ENCODE measurements at regions not wholly inside any gene's neighbourhood (a gene's known extent, or its start where the extent isn't known, plus 50 kb on each side); places are given as distances from the start of the nearest gene placed in this dataset.

GRCh38 chr4:83213640-83214039 is 71.0 kb downstream of the COQ2 start:
- Histone ChIP-seq H3K9ac (ENCODE audit: low read length) (no peak overlapping the region), H3K4me3 (ENCODE audit: low read length) (no peak overlapping the region), H3K27ac (ENCODE audit: low read length) (no peak overlapping the region)

DNA sequence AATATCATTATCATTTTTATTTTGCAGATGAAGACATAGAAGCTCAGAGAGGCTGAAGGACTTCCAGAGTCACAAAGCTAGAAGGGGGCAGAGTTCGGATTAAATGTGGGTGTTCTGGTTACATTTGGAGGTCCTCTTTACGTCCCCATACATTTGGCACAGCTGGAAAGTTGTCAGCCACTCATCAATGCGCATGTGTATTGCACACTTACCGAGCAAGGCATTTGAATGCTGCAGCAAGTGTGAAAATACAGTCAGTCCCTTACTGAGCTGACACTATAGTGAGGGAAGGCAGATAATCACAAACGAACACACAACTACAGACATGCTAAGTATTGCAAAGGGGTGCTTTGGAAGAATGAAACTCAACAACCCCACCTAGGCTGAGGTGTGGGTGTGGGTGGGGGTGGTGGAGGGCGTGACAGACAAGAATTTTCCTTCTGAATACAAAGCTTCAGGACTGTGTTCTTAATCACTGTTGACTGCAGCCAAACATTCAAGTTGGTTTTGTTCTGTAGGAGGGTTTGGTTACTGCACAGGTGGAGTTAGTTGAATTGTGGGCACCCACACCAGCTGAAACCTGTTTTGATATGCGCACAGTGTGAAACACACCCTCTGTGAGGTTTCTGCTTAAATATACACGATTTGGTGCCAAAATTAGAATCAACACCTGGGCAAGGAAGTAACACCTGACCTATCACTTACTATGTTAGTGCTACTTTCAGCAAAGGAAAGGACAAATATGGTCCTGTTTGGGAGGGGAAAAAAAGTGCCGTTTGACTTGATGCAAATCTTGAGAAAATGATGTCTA is 72.4 kb downstream of the COQ2 start:
- Histone ChIP-seq H3K9me3 (ENCODE audit: control insufficient read depth, low read depth, low read length) (no peaks in the 10 kb centered on the region), H3K4me1 (ENCODE audit: control insufficient read depth, low read depth, low read length) (peaks cover 9% of the 10 kb centered on the region), H3K36me3 (ENCODE audit: control insufficient read depth, low read depth, low read length) (no peaks in the 10 kb centered on the region), H3K9ac (ENCODE audit: low read length) (no peak overlapping the region), H3K27ac (ENCODE audit: low read length) (no peak overlapping the region), H3K27me3 (ENCODE audit: control insufficient read depth, insufficient read depth, low read length) (no peaks in the 10 kb centered on the region), H3K4me3 (ENCODE audit: low read length) (no peak overlapping the region)

More at GRCh38 chr4:83213640-83214039, 71.0 kb downstream of the COQ2 start:
- H3K36me3 ChIP-seq (ENCODE audit: control insufficient read depth, low read depth, low read length), result no peaks in the 10 kb centered on the region
- H3K27me3 ChIP-seq (ENCODE audit: control insufficient read depth, insufficient read depth, low read length), result no peaks in the 10 kb centered on the region
- H3K4me1 ChIP-seq (ENCODE audit: control insufficient read depth, low read depth, low read length), result peaks cover 9% of the 10 kb centered on the region
- H3K9me3 ChIP-seq (ENCODE audit: control insufficient read depth, low read depth, low read length), result no peaks in the 10 kb centered on the region

- H3K36me3 ChIP-seq (ENCODE audit: control insufficient read depth, low read depth, low read length), result no peaks in the 10 kb centered on the region
Observed at GRCh38 chr4:83209419-83209818, 75.2 kb downstream of the COQ2 start.

DNA sequence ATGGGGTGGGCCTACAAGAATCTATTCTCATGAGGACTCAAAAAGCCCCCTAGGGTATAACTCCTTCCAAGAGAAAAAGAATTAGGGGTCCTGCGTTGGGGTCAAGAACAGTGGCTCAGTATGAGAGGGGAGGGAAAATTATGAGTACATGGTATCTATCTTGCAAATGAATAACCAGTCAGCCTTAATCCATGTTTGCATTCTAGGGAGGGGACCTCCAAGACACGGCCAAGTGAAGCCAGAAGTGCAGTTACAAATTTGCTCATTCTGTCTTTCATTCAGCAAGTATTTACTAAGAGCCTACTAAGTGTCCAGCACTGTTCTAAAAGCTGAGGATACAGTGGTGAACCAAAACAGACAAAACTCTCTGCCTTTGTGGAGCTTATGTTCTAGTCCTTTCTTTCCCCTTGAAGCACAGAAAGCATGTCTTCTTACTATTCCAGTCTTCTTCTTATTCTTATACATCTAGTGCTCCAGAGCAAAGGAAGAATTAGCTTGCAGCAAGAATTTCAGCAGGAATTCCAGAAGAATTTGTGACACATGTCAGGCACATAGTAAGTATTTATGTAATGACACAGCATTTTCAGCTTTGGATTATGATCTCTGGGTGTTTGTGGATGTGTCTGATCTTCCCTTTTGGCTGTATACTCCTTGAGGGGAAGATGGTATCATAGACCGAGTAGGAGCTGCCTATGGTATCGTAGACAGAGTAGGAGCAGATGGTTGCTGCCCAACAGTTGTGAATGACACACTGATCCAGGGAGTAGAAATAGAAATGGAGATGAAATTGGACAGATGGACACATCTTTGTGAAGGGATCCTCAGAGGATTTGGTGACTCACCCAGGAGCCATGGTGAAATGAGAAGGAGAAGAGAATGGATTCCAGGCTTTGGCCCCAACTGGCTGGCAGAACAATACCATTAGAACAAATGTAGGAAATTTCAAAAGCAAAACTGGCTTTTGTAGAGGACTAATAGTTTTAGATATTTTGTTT is 75.9 kb downstream of the COQ2 start:
- Histone ChIP-seq H3K27ac (ENCODE audit: low read length) (no peak overlapping the region), H3K9ac (ENCODE audit: low read length) (no peak overlapping the region), H3K27me3 (ENCODE audit: control insufficient read depth, insufficient read depth, low read length) (no peaks in the 10 kb centered on the region), H3K4me3 (ENCODE audit: low read length) (no peak overlapping the region), H3K9me3 (ENCODE audit: control insufficient read depth, low read depth, low read length) (no peaks in the 10 kb centered on the region), H3K4me1 (ENCODE audit: control insufficient read depth, low read depth, low read length) (peaks cover 9% of the 10 kb centered on the region), H3K36me3 (ENCODE audit: control insufficient read depth, low read depth, low read length) (no peaks in the 10 kb centered on the region)

More at GRCh38 chr4:83209419-83209818, 75.2 kb downstream of the COQ2 start:
- Histone ChIP-seq H3K27ac (ENCODE audit: low read length) (no peak overlapping the region), H3K27me3 (ENCODE audit: control insufficient read depth, insufficient read depth, low read length) (no peaks in the 10 kb centered on the region), H3K9ac (ENCODE audit: low read length) (no peak overlapping the region), H3K4me3 (ENCODE audit: low read length) (peak overlapping the region; percentile 4), H3K9me3 (ENCODE audit: control insufficient read depth, low read depth, low read length) (no peaks in the 10 kb centered on the region), H3K4me1 (ENCODE audit: control insufficient read depth, low read depth, low read length) (peaks cover 9% of the 10 kb centered on the region)

DNA sequence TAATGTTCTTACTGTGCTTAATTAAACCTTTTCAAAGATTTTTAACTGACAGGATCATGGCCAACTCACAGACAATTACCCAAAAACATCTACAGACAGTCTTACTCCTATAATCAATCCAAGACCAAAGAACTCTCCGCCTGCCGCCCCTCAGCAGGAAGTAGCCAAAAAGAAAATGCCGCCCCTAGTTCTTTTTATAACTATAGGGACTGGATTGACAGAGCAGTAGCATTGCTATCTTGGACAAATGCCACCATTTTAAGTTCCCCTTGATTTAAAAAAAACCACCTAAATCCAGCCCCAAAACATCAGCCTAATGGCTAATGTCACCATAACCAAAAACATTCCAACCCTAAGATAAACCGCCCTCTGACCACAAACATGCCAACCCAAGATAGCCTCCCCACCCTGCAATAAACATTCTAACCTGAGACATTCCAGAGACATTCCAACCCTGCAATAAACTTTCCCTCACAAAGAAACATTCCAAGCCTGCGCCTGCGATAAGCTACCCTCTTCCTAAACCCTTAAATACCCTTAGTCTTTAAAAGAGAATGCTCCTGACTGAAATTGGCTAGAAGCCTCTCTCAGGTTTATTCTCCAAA is 77.0 kb downstream of the COQ2 start:
- no peak overlapping the region for H3K9ac ChIP-seq (ENCODE audit: low read length)
- no peak overlapping the region for H3K4me3 ChIP-seq (ENCODE audit: low read length)
- H3K27me3 ChIP-seq (ENCODE audit: control insufficient read depth, insufficient read depth, low read length), result no peaks in the 10 kb centered on the region
- H3K4me1 ChIP-seq (ENCODE audit: control insufficient read depth, low read depth, low read length), result peaks cover 9% of the 10 kb centered on the region
- no peaks in the 10 kb centered on the region for H3K9me3 ChIP-seq (ENCODE audit: control insufficient read depth, low read depth, low read length)
- H3K36me3 ChIP-seq (ENCODE audit: control insufficient read depth, low read depth, low read length), result no peaks in the 10 kb centered on the region
- H3K27ac ChIP-seq (ENCODE audit: low read length), result no peak overlapping the region

GRCh38 chr4:83205760-83206159 is 78.8 kb downstream of the COQ2 start:
- no peak overlapping the region for H3K4me3 ChIP-seq (ENCODE audit: low read length)
- H3K36me3 ChIP-seq (ENCODE audit: control insufficient read depth, low read depth, low read length), result no peaks in the 10 kb centered on the region

GRCh38 chr4:83204731-83205130 is 79.9 kb downstream of the COQ2 start:
- no peaks in the 10 kb centered on the region for H3K27me3 ChIP-seq (ENCODE audit: control insufficient read depth, insufficient read depth, low read length)
- H3K36me3 ChIP-seq (ENCODE audit: control insufficient read depth, low read depth, low read length), result no peaks in the 10 kb centered on the region
- peaks cover 2% of the 10 kb centered on the region for H3K4me1 ChIP-seq (ENCODE audit: control insufficient read depth, low read depth, low read length)
- no peak overlapping the region for H3K9ac ChIP-seq (ENCODE audit: low read length)
- no peaks in the 10 kb centered on the region for H3K9me3 ChIP-seq (ENCODE audit: control insufficient read depth, low read depth, low read length)
- no peak overlapping the region for H3K4me3 ChIP-seq (ENCODE audit: low read length)
- H3K27ac ChIP-seq (ENCODE audit: low read length), result no peak overlapping the region

More at GRCh38 chr4:83205760-83206159, 78.8 kb downstream of the COQ2 start:
- Histone ChIP-seq H3K4me1 (ENCODE audit: control insufficient read depth, low read depth, low read length) (peaks cover 9% of the 10 kb centered on the region), H3K27ac (ENCODE audit: low read length) (no peak overlapping the region), H3K9ac (ENCODE audit: low read length) (no peak overlapping the region), H3K9me3 (ENCODE audit: control insufficient read depth, low read depth, low read length) (no peaks in the 10 kb centered on the region), H3K27me3 (ENCODE audit: control insufficient read depth, insufficient read depth, low read length) (no peaks in the 10 kb centered on the region)

GRCh38 chr4:83201761-83202160 is 82.8 kb downstream of the COQ2 start:
- no peak overlapping the region for H3K27ac ChIP-seq (ENCODE audit: low read length)
- H3K9me3 ChIP-seq (ENCODE audit: control insufficient read depth, low read depth, low read length), result no peaks in the 10 kb centered on the region
- H3K9ac ChIP-seq (ENCODE audit: low read length), result no peak overlapping the region
- H3K4me3 ChIP-seq (ENCODE audit: low read length), result no peak overlapping the region
- no peaks in the 10 kb centered on the region for H3K36me3 ChIP-seq (ENCODE audit: control insufficient read depth, low read depth, low read length)
- H3K4me1 ChIP-seq (ENCODE audit: control insufficient read depth, low read depth, low read length), result peaks cover 3% of the 10 kb centered on the region
- no peaks in the 10 kb centered on the region for H3K27me3 ChIP-seq (ENCODE audit: control insufficient read depth, insufficient read depth, low read length)

DNA sequence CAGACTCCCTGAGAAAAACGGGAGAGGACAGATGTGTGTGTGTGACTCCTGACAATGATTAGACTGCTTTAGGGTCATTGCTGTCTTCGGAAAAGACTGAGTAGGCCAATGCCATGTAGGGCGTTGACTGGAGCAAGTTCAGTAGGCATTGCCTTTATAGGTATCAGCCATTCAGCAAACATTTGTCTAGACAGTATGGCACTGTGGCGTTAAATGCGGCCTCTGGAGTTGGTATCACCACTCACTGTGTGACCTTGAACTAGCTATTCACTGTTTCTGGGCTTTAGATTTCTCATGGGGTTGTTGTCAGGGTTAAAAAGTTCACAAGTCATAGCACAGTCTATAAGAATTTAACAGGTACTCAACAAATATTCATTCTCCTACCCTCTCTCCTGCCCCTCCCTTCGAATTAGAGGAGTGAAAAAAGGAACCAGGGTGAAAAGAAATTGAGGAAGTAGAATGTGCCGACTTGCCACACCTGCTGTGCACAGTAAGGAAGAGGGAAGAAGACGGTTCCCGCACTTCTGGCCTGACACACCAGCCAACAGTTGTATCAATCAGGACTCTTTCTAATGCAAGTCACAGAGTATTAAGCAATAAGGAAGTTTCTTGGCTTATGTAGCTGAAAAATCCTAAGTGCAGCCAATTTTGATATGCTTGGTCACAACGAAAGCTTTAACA is 83.2 kb upstream of the PLAC8 start:
- H3K4me3 ChIP-seq (ENCODE audit: low read length), result no peak overlapping the region
- H3K9ac ChIP-seq (ENCODE audit: low read length), result no peak overlapping the region
- H3K27me3 ChIP-seq (ENCODE audit: control insufficient read depth, insufficient read depth, low read length), result no peaks in the 10 kb centered on the region
- peaks cover 3% of the 10 kb centered on the region for H3K4me1 ChIP-seq (ENCODE audit: control insufficient read depth, low read depth, low read length)
- H3K36me3 ChIP-seq (ENCODE audit: control insufficient read depth, low read depth, low read length), result no peaks in the 10 kb centered on the region
- H3K9me3 ChIP-seq (ENCODE audit: control insufficient read depth, low read depth, low read length), result no peaks in the 10 kb centered on the region
- H3K27ac ChIP-seq (ENCODE audit: low read length), result no peak overlapping the region

DNA sequence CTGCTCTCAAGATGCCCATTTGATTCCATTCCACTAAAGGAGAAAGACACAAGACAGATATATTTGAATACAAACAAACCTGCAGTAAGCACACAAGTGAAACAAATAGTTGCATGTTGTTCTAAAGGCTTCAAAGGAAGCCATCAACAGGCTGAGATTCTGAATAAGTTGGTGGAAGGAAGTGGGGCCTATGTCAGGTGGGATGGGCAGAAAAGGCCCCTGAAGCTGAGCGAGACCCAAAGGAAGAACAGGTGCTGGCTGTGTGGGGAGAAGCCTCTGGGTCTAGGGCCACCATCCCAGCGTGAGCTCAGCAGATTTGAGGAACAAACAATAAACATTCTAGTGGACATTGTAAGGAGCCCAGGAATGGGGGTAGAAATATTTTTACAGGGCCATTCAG is 82.4 kb upstream of the PLAC8 start:
- H3K27ac ChIP-seq (ENCODE audit: low read length), result no peak overlapping the region
- no peaks in the 10 kb centered on the region for H3K36me3 ChIP-seq (ENCODE audit: control insufficient read depth, low read depth, low read length)
- peaks cover 3% of the 10 kb centered on the region for H3K4me1 ChIP-seq (ENCODE audit: control insufficient read depth, low read depth, low read length)
- no peak overlapping the region for H3K4me3 ChIP-seq (ENCODE audit: low read length)
- no peaks in the 10 kb centered on the region for H3K9me3 ChIP-seq (ENCODE audit: control insufficient read depth, low read depth, low read length)
- no peak overlapping the region for H3K9ac ChIP-seq (ENCODE audit: low read length)
- no peaks in the 10 kb centered on the region for H3K27me3 ChIP-seq (ENCODE audit: control insufficient read depth, insufficient read depth, low read length)

DNA sequence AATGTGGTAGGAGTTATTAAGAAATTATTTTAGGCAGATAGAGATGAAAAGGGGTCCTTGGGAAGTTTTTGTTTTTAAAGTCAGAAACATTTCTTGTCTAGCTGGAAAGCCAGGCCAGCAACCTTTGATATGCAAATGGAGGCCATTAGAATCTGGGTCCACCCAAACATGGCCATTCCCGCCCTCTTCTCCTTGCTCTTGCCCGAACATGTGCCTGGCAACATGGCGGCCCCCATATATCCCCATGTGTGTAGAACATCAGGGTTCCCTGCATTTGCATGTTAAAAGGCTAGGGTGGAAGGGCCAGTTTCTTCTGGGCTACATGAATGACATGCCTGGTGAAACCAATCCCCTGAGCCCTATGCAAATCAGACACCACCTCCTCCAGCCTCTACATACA is 80.7 kb upstream of the PLAC8 start:
- Histone ChIP-seq H3K4me3 (ENCODE audit: low read length) (no peak overlapping the region), H3K4me1 (ENCODE audit: control insufficient read depth, low read depth, low read length) (peaks cover 3% of the 10 kb centered on the region), H3K9ac (ENCODE audit: low read length) (no peak overlapping the region), H3K27ac (ENCODE audit: low read length) (no peak overlapping the region), H3K27me3 (ENCODE audit: control insufficient read depth, insufficient read depth, low read length) (no peaks in the 10 kb centered on the region), H3K36me3 (ENCODE audit: control insufficient read depth, low read depth, low read length) (no peaks in the 10 kb centered on the region), H3K9me3 (ENCODE audit: control insufficient read depth, low read depth, low read length) (no peaks in the 10 kb centered on the region)
